ENCODE measurements at regions not wholly inside any gene's neighbourhood (a gene's known extent, or its start where the extent isn't known, plus 50 kb on each side); places are given as distances from the start of the nearest gene placed in this dataset.

DNA sequence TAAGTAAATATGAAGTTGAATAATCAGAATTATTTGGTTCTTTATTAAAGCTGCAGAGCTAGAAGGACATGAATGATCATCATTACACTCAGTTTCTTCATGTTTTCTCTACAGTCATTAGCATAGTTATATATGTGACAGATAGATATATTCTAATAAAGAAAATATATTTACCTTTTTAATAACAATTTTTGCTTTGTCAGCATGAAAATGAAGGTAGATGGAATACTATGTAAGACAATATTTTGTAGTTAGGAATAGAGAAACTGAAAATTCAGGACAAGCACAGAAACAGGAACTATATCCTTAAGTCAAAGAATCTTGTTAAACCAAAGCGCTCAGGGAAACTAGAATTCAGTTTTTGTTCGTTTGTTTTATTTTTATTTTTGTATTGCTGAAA, 649.9 kb upstream of the NRXN1 start:
- TF ChIP-seq CTCF (IDR thresholded peaks at IDR 0.05; ENCODE audit: low read length) (no peak), EZH2 (optimal IDR thresholded peaks at IDR 0.05; ENCODE audit: low read depth, low read length) (no peak)
